PC-3 (cell line): ENCODE measurements at regions not wholly inside any gene's neighbourhood (a gene's known extent, or its start where the extent isn't known, plus 50 kb on each side); places are given as distances from the start of the nearest gene placed in this dataset.

Source experiments
- ATAC-seq: fragments of 200-7000 bp; cut with Tn5 transposase; 2 replicates; pipeline ENCODE4 v1.9.1; 2020; ENCODE audit warnings: mild to moderate bottlenecking, moderate library complexity
- BruUV-seq: library from RNA; stranded (reverse); fragments of 400-500 nt; replicated peaks from 2 replicates; lab custom pipeline; 2021; lab: Mats Ljungman, UMichigan
- CTCF ChIA-PET: fragments of 300-600 bp; sonication (Branson Sonifier 250); formaldehyde crosslinking; loops from one replicate; lab custom pipeline; 2022; ENCODE audit warnings: antibody characterized with exemption; lab: Charles Lee
- POLR2A ChIA-PET: fragments of 300-600 bp; sonication (Branson Sonifier 250); formaldehyde crosslinking; loops from one replicate; lab custom pipeline; 2022; ENCODE audit warnings: antibody characterized with exemption; ENCODE audit not compliant: unreplicated experiment; lab: Charles Lee
- DNase-seq: peaks from one replicate; pipeline ENCODE4 v3.0.0-alpha.2; 2015
- H2AFZ ChIP-seq: fragments of 300-600 bp; sonication (generic); 2 replicates; pipeline ENCODE4 v1.6.0; 2016; ENCODE audit warnings: antibody characterized with exemption, low read length
- H3F3A ChIP-seq: fragments of 300-600 bp; sonication (generic); one replicate; pipeline ENCODE4 v1.6.0; 2017; ENCODE audit warnings: antibody characterized with exemption, low read length, control low read depth, mild to moderate bottlenecking; ENCODE audit not compliant: unreplicated experiment
- H3K27ac ChIP-seq: fragments of 300-600 bp; sonication (generic); 2 replicates; pipeline ENCODE4 v1.5.1; 2016; ENCODE audit warnings: mild to moderate bottlenecking, low read length
- H3K27me3 ChIP-seq: fragments of 300-600 bp; sonication (generic); 2 replicates; pipeline ENCODE4 v1.6.1; 2016; ENCODE audit warnings: low read length, mixed read lengths
- H3K36me3 ChIP-seq: fragments of 300-600 bp; sonication (generic); 2 replicates; pipeline ENCODE4 v1.6.1; 2016; ENCODE audit warnings: low read depth, mixed run types, low read length, mixed read lengths
- H3K4me1 ChIP-seq: fragments of 300-600 bp; sonication (generic); 2 replicates; pipeline ENCODE4 v1.5.1; 2016; ENCODE audit warnings: low read length; ENCODE audit not compliant: insufficient read depth
- H3K4me2 ChIP-seq: fragments of 300-600 bp; sonication (generic); 2 replicates; pipeline ENCODE4 v1.6.0; 2016; ENCODE audit warnings: low read length
- H3K4me3 ChIP-seq: fragments of 300-600 bp; sonication (generic); 2 replicates; pipeline ENCODE4 v1.5.1; 2016; ENCODE audit warnings: mild to moderate bottlenecking, low read length, mixed read lengths
- H3K79me2 ChIP-seq: fragments of 300-600 bp; sonication (generic); 2 replicates; pipeline ENCODE4 v1.6.1; 2017; ENCODE audit warnings: low read length, mixed read lengths
- H3K9ac ChIP-seq: fragments of 300-600 bp; sonication (generic); 2 replicates; pipeline ENCODE4 v1.6.0; 2016; ENCODE audit warnings: mild to moderate bottlenecking, low read length
- H3K9me2 ChIP-seq: fragments of 300-600 bp; sonication (generic); replicated peaks from 2 replicates; pipeline ENCODE4 v1.6.1; 2016; ENCODE audit warnings: mixed run types, low read length, mixed read lengths
- H3K9me3 ChIP-seq: fragments of 300-600 bp; sonication (generic); 2 replicates; pipeline ENCODE4 v1.6.1; 2016; ENCODE audit warnings: low read length, mixed read lengths
- H4K20me1 ChIP-seq: fragments of 300-600 bp; sonication (generic); 2 replicates; pipeline ENCODE4 v1.6.1; 2016; ENCODE audit warnings: low read length, mixed read lengths
- EZH2 ChIP-seq: fragments of 300-600 bp; sonication (generic); IDR thresholded peaks from one replicate; pipeline ENCODE4 v1.6.1; 2017; ENCODE audit warnings: antibody characterized with exemption, mild to moderate bottlenecking, low read length; ENCODE audit not compliant: unreplicated experiment
- EZH2phosphoT487 ChIP-seq: fragments of 300-600 bp; sonication (generic); IDR thresholded peaks from 2 replicates; pipeline ENCODE4 v1.6.1; 2018; ENCODE audit warnings: mild to moderate bottlenecking, antibody characterized with exemption, low read length, borderline replicate concordance
- intact Hi-C: fragments of 100-400 bp; cut with micrococcal nuclease; formaldehyde crosslinking; loops from 2 replicates; pipeline ENCODE4 v1.9.0; 2023
- TF ChIP-seq, protein P1 (sequence below): fragments of 300-600 bp; sonication (generic); conservative IDR thresholded peaks from 2 replicates; pipeline ENCODE4 v1.5.1; 2017; ENCODE audit warnings: antibody characterized with exemption, low read depth, mild to moderate bottlenecking, low read length

GRCh38 chr2:66003931-66004330 lies 431.0 kb upstream of the MEIS1 start:
- Histone ChIP-seq H3K4me1 (no peaks in the 10 kb centered on the region), H3K9ac (no peak overlapping the region), H3K9me2 (no peaks in the 10 kb centered on the region), H3K9me3 (no peaks in the 10 kb centered on the region), H3K27me3 (peaks cover 32% of the 10 kb centered on the region), H2AFZ (no peak overlapping the region), H3K27ac (no peak overlapping the region), H3K79me2 (no peaks in the 10 kb centered on the region), H3K4me3 (no peak overlapping the region), H3F3A (no peaks in the 10 kb centered on the region), H3K4me2 (no peak overlapping the region), H3K36me3 (no peaks in the 10 kb centered on the region), H4K20me1 (no peaks in the 10 kb centered on the region)
- intact Hi-C loops = no loop called here
- CTCF ChIA-PET = no interaction called here
- POLR2A ChIA-PET = no interaction called here
- no peak for ATAC-seq
- no peak for DNase-seq
- TF ChIP-seq EZH2 (no peak), EZH2phosphoT487 (no peak)
- TF ChIP-seq, protein P1, sequence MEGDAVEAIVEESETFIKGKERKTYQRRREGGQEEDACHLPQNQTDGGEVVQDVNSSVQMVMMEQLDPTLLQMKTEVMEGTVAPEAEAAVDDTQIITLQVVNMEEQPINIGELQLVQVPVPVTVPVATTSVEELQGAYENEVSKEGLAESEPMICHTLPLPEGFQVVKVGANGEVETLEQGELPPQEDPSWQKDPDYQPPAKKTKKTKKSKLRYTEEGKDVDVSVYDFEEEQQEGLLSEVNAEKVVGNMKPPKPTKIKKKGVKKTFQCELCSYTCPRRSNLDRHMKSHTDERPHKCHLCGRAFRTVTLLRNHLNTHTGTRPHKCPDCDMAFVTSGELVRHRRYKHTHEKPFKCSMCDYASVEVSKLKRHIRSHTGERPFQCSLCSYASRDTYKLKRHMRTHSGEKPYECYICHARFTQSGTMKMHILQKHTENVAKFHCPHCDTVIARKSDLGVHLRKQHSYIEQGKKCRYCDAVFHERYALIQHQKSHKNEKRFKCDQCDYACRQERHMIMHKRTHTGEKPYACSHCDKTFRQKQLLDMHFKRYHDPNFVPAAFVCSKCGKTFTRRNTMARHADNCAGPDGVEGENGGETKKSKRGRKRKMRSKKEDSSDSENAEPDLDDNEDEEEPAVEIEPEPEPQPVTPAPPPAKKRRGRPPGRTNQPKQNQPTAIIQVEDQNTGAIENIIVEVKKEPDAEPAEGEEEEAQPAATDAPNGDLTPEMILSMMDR = no peak
- BruUV-seq = no TSS peak

- H3K79me2 ChIP-seq = no peaks in the 10 kb centered on the region
- H3K4me1 ChIP-seq = no peaks in the 10 kb centered on the region
- H3K9ac ChIP-seq = no peak overlapping the region
- TF ChIP-seq, protein P1 = no peak
- TF ChIP-seq EZH2phosphoT487 (no peak), EZH2 (no peak)
- no peak for DNase-seq
- ATAC-seq = no peak
- no peak overlapping the region for H3K27ac ChIP-seq
- H3F3A ChIP-seq = no peaks in the 10 kb centered on the region
- intact Hi-C loops = no loop called here
- no peaks in the 10 kb centered on the region for H3K36me3 ChIP-seq
- ChIA-PET CTCF (no interaction called here), POLR2A (no interaction called here)
- no peak overlapping the region for H2AFZ ChIP-seq
- BruUV-seq = no TSS peak
- no peak overlapping the region for H3K4me2 ChIP-seq
- no peak overlapping the region for H3K4me3 ChIP-seq
- H3K9me3 ChIP-seq = no peaks in the 10 kb centered on the region
- no peaks in the 10 kb centered on the region for H4K20me1 ChIP-seq
- H3K27me3 ChIP-seq = peaks cover 9% of the 10 kb centered on the region; the same call in 1 of the 2 replicates
- H3K9me2 ChIP-seq = no peaks in the 10 kb centered on the region
Measured at GRCh38 chr2:66001538-66001937, 433.4 kb upstream of the MEIS1 start.

GRCh38 chr2:66000901-66001300 lies 434.0 kb upstream of the MEIS1 start:
- Histone ChIP-seq H3K79me2 (no peaks in the 10 kb centered on the region), H3K9me3 (no peaks in the 10 kb centered on the region), H4K20me1 (no peaks in the 10 kb centered on the region), H3K4me2 (no peak overlapping the region), H3F3A (no peaks in the 10 kb centered on the region), H3K4me1 (no peaks in the 10 kb centered on the region), H3K4me3 (no peak overlapping the region), H3K27me3 (peaks cover 9% of the 10 kb centered on the region; the same call in 1 of the 2 replicates), H3K27ac (no peak overlapping the region), H3K9me2 (no peaks in the 10 kb centered on the region), H2AFZ (no peak overlapping the region), H3K36me3 (no peaks in the 10 kb centered on the region), H3K9ac (no peak overlapping the region)
- intact Hi-C loops = no loop called here
- no TSS peak for BruUV-seq
- DNase-seq = no peak
- ChIA-PET POLR2A (no interaction called here), CTCF (no interaction called here)
- no peak for ATAC-seq
- TF ChIP-seq, protein P1 = no peak
- TF ChIP-seq EZH2 (no peak), EZH2phosphoT487 (no peak)
